Muscle of leg (tissue), 3 donors: ENCODE measurements at regions not wholly inside any gene's neighbourhood (a gene's known extent, or its start where the extent isn't known, plus 50 kb on each side); places are given as distances from the start of the nearest gene placed in this dataset.

Experiments
- DNase-seq: peaks from one replicate; pipeline ENCODE4 v3.0.0; 2013
- H3K27ac ChIP-seq: one replicate; pipeline ENCODE4 v1.5.1; 2013; ENCODE audit warnings: mild to moderate bottlenecking, low read length, control low read depth
- H3K27me3 ChIP-seq: one replicate; pipeline ENCODE4 v1.6.1; 2013; ENCODE audit warnings: low read length; ENCODE audit not compliant: control insufficient read depth, insufficient read depth
- H3K36me3 ChIP-seq: one replicate; pipeline ENCODE4 v1.6.1; 2013; ENCODE audit warnings: low read length; ENCODE audit not compliant: control insufficient read depth, insufficient read depth
- H3K4me1 ChIP-seq: one replicate; pipeline ENCODE4 v1.6.1; 2013; ENCODE audit warnings: low read length; ENCODE audit not compliant: control insufficient read depth, insufficient read depth
- H3K4me3 ChIP-seq: one replicate; pipeline ENCODE4 v1.5.1; 2013; ENCODE audit warnings: low read length, control low read depth
- H3K9me3 ChIP-seq: replicated peaks from 2 replicates; pipeline ENCODE4 v1.6.1; 2013; ENCODE audit warnings: low read depth, low read length; ENCODE audit not compliant: control insufficient read depth
- WGBS: methylation state at CpG from one replicate; pipeline ENCODE4 v1.1.5; 2013; ENCODE audit warnings: missing lambda C conversion rate; ENCODE audit not compliant: insufficient coverage; 5-methylcytosine and 5-hydroxymethylcytosine counted together

- Histone ChIP-seq H3K36me3 (no peaks in the 10 kb centered on the region), H3K4me1 (no peaks in the 10 kb centered on the region), H3K27me3 (peaks cover 2% of the 10 kb centered on the region), H3K9me3 (no peaks in the 10 kb centered on the region), H3K27ac (no peak overlapping the region), H3K4me3 (no peak overlapping the region)
- DNase-seq: peak; percentile 63
- 0% methylated on average over 2 of the region's 5 CpGs for WGBS
Measured at GRCh38 chr17:6303664-6304063, 131.3 kb downstream of the AIPL1 start.

DNA sequence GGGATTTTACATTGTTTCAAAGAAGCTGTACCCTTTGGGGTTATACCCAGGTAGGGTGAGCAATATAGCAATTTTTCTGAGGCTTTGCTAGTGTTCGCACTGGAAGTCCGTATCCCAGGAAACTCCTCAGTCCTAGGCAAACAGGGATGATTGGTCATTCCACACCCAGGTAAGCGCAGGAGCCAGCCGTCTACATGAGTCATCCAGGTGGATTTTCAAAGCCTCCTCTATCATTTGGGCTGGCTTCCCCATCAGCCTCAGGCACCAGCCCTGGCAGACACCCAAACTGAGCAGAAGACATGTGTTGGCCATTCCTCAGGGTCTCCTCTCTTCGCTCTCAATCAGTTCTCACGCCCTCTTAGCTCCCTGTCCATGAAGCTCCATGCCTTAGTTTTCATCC, 135.6 kb downstream of the AIPL1 start:
- H3K27me3 ChIP-seq: peaks cover 2% of the 10 kb centered on the region
- H3K4me3 ChIP-seq: no peak overlapping the region
- no peak overlapping the region for H3K27ac ChIP-seq
- H3K36me3 ChIP-seq: no peaks in the 10 kb centered on the region
- DNase-seq: no peak
- WGBS: 50% methylated on average over 2 of the region's 6 CpGs
- H3K4me1 ChIP-seq: no peaks in the 10 kb centered on the region
- H3K9me3 ChIP-seq: no peaks in the 10 kb centered on the region

DNA sequence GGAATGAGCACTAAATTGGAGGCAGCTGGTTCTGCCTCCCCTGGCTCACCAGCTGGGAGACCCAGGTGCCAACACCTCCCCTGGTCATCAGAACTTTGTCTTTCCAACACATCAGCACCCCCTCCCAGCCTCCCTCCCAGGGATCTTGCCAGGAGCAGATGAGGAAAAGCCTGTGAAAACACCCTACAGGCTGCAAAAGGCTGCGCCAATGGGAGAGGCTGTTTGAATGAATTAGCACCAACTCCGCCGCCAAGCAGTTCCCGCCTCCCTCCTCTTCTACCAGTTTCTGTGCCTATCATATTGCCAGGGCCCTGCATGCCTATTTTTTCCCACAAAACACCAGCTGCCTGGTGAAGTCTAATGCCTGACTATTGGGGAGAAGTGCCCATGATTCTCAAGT, 137.0 kb downstream of the AIPL1 start:
- H3K4me3 ChIP-seq: no peak overlapping the region
- no peaks in the 10 kb centered on the region for H3K36me3 ChIP-seq
- DNase-seq: no peak
- no peaks in the 10 kb centered on the region for H3K4me1 ChIP-seq
- no peaks in the 10 kb centered on the region for H3K27me3 ChIP-seq
- H3K9me3 ChIP-seq: no peaks in the 10 kb centered on the region
- no peak overlapping the region for H3K27ac ChIP-seq
- no CpG with 5 or more reads among the region's 4 CpGs for WGBS

GRCh38 chr17:6297119-6297518, 137.8 kb downstream of the AIPL1 start:
- Histone ChIP-seq H3K4me3 (no peak overlapping the region), H3K36me3 (no peaks in the 10 kb centered on the region), H3K9me3 (no peaks in the 10 kb centered on the region), H3K27me3 (no peaks in the 10 kb centered on the region), H3K4me1 (no peaks in the 10 kb centered on the region), H3K27ac (no peak overlapping the region)
- WGBS: no CpG with 5 or more reads among the region's 2 CpGs
- no peak for DNase-seq

DNA sequence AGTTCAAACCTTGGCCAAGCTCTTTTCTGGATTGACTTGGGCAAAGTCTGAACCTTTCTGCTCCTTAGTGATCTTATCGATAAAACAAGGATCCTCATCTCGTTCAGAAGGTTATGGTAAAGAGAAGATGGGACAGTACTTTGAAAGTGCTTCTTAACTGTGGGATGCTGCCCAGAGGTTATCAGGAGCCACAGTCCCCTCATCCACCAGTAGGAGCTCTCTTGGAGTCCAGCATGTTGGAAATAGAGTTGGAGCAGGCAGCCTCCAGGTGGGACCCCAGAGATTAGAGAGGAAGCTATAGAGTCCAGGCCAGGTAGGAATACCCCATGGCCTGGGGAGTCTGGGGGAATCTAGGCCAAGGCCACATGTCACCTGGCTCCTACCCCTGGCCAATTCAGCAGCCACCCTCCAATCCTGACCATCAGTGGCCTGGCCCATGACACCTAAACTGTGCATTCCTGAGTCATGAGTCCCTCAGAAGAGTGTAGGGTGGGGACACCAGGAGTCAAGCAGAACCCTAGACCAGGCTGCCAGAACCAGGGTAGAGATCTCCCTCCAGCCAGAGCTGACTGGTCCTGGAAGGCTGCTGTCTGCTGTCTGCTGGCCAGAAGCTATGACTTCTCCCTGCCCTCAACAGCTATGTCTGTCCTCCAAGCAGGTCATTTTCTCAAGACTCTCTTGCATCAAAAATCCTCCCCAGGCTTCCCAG, 144.3 kb downstream of the AIPL1 start:
- 100% methylated on average over 1 of the region's 2 CpGs for WGBS
- Histone ChIP-seq H3K4me1 (no peaks in the 10 kb centered on the region), H3K27me3 (no peaks in the 10 kb centered on the region), H3K36me3 (no peaks in the 10 kb centered on the region), H3K27ac (no peak overlapping the region), H3K9me3 (no peaks in the 10 kb centered on the region), H3K4me3 (no peak overlapping the region)
- DNase-seq: no peak

DNA sequence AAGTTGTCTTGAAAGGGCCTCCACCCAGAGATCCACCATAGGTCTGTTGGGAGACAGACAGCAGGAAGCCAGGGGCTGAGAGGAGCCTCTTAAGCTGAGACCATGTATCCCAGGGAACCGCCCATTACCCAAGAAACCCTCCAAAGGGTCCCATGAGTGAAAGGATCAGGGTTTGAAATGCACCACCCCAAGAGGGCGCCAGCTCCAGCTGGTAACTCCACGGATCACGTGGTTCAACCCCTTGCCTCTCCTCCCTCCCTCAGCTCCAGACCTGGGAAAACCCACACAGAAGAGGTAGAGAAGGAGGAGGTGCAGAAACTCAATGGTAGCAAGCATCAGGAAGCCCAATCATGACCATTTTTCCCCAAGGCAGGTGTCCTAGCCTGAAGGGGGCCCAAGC, 148.7 kb downstream of the AIPL1 start:
- WGBS: no CpG with 5 or more reads among the region's 4 CpGs
- H3K9me3 ChIP-seq: peaks cover 1% of the 10 kb centered on the region

DNA sequence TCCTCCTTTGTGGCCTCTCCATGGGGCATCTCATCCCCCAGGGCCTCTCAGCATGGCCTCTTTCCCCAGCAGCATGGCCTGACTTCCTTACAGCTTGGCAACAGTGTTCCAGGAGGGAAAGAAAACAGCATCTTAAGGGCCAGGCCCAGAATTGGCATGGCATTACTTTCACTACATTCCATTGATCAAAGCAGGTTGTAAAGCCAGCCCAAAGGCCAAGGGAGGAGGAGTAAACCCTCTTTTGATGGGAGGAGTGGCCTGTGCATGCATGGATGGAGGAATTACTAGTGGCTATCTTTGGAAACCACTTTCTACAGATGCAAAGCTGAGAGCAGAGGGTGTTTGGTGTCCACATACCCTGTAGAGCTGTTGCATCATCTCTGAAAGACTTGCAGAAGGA, 149.4 kb downstream of the AIPL1 start:
- H3K4me1 ChIP-seq: no peaks in the 10 kb centered on the region
- H3K36me3 ChIP-seq: no peaks in the 10 kb centered on the region
- DNase-seq: no peak
- no peaks in the 10 kb centered on the region for H3K27me3 ChIP-seq
- peaks cover 3% of the 10 kb centered on the region for H3K9me3 ChIP-seq
- no peak overlapping the region for H3K4me3 ChIP-seq
- H3K27ac ChIP-seq: no peak overlapping the region

More for the DNA sequence above, 148.7 kb downstream of the AIPL1 start:
- H3K27ac ChIP-seq: no peak overlapping the region
- H3K4me1 ChIP-seq: no peaks in the 10 kb centered on the region
- H3K4me3 ChIP-seq: no peak overlapping the region
- H3K36me3 ChIP-seq: no peaks in the 10 kb centered on the region
- H3K27me3 ChIP-seq: no peaks in the 10 kb centered on the region
- no peak for DNase-seq

- Histone ChIP-seq H3K9me3 (peaks cover 3% of the 10 kb centered on the region), H3K4me3 (no peak overlapping the region), H3K36me3 (no peaks in the 10 kb centered on the region), H3K27ac (no peak overlapping the region), H3K4me1 (no peaks in the 10 kb centered on the region), H3K27me3 (no peaks in the 10 kb centered on the region)
- DNase-seq: no peak
- 19% methylated on average over 4 of the region's 7 CpGs for WGBS
Measured at GRCh38 chr17:6279659-6280058, 155.3 kb downstream of the AIPL1 start.

DNA sequence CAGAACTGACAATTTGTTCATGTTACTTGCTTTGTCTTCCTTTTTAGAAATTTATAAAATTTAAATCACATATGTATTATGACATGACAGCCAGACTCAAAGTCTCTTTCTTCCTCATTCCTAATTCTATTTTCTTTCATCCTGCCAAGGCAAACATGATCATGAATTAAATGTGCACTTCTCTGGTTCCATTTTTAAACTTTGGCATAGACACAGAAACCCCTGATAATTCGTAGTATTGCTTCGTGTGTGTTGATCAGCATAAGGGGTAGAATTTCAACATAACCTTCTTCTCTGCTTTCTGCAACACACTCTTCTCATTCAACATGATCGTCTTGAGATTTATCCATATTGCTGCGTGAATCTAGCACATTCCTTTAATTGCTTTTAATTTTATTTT, 156.5 kb downstream of the AIPL1 start:
- Histone ChIP-seq H3K27me3 (no peaks in the 10 kb centered on the region), H3K4me1 (no peaks in the 10 kb centered on the region), H3K27ac (no peak overlapping the region), H3K9me3 (peaks cover 3% of the 10 kb centered on the region), H3K4me3 (no peak overlapping the region), H3K36me3 (no peaks in the 10 kb centered on the region)
- no peak for DNase-seq
- WGBS: 100% methylated on average over 1 of the region's 4 CpGs

DNA sequence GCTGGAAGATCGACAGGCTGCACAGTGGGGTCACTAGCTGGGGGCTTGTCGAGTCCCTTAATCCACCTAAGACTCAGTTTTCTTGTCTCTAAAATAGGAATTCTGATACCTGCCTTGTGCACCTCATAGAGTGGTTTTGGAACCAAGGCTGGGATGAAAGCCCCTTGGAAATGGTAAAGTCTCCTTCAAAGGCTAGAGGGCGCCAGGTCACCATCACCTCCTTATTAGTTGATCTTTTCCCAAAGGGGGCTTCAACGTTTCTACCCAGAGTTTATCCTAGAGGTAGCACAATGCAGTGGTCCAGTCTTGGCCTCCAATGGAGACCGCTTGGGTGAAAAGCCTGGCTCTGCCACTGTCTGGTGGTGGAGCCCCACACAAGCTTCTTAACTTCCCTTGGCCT, 158.2 kb downstream of the AIPL1 start:
- Histone ChIP-seq H3K27ac (no peak overlapping the region), H3K36me3 (no peaks in the 10 kb centered on the region), H3K4me1 (no peaks in the 10 kb centered on the region), H3K27me3 (no peaks in the 10 kb centered on the region), H3K4me3 (no peak overlapping the region), H3K9me3 (peaks cover 3% of the 10 kb centered on the region)
- 75% methylated on average over 2 of the region's 5 CpGs for WGBS
- no peak for DNase-seq

GRCh38 chr17:6274310-6274709, 160.6 kb downstream of the AIPL1 start:
- WGBS: 73% methylated on average over 4 of the region's 6 CpGs
- DNase-seq: no peak

More at GRCh38 chr17:6274310-6274709, 160.6 kb downstream of the AIPL1 start:
- Histone ChIP-seq H3K4me3 (no peak overlapping the region), H3K27ac (no peak overlapping the region), H3K36me3 (no peaks in the 10 kb centered on the region), H3K27me3 (no peaks in the 10 kb centered on the region), H3K4me1 (no peaks in the 10 kb centered on the region), H3K9me3 (no peaks in the 10 kb centered on the region)
